ENCODE measurements at regions not wholly inside any gene's neighbourhood (a gene's known extent, or its start where the extent isn't known, plus 50 kb on each side); places are given as distances from the start of the nearest gene placed in this dataset.

- Mint-ChIP-seq H3K36me3 (no peaks in the 10 kb centered on the region), H3K27ac (no peak overlapping the region), H3K4me3 (no peak overlapping the region), H3K27me3 (ENCODE audit: low read depth) (peaks cover 3% of the 10 kb centered on the region), H3K9me3 (no peaks in the 10 kb centered on the region), H3K4me1 (peaks cover 2% of the 10 kb centered on the region; the same call in 1 of the 2 replicates)
- no peak for TF ChIP-seq USF1 (CRISPR knock-in tag; IDR thresholded peaks at IDR 0.05)
- CTCF ChIA-PET, result interaction anchor here (1.3 kb wide), 1 partner anchor 25 kb away, joined by 5 read pairs; no protein-coding TSS in a partner anchor
- ATAC-seq (no peak), DNase-seq (ENCODE audit: low spot score) (no peak)
- POLR2A ChIA-PET, result no interaction called here
Observed at GRCh38 chr7:142560166-142560565, 189.1 kb upstream of the PRSS1 start.

GRCh38 chr7:142557971-142558582 lies 191.2 kb upstream of the PRSS1 start:
- ChIA-PET CTCF (interaction anchor here (0.5 to 1.8 kb wide), 80 partner anchors 9 to 1327 kb away, joined by 3 to 61 read pairs (median 5); no protein-coding TSS in a partner anchor), POLR2A (no interaction called here)
- Mint-ChIP-seq H3K36me3 (no peaks in the 10 kb centered on the region), H3K9me3 (no peaks in the 10 kb centered on the region), H3K4me3 (no peak overlapping the region), H3K27ac (no peak overlapping the region), H3K27me3 (ENCODE audit: low read depth) (peaks cover 3% of the 10 kb centered on the region; the same call in 1 of the 2 replicates), H3K4me1 (peaks cover 2% of the 10 kb centered on the region; the same call in 1 of the 2 replicates)
- ATAC-seq (peak; percentile 93), DNase-seq (ENCODE audit: low spot score) (peak; percentile 76)
- TF ChIP-seq ZNF532 (CRISPR knock-in tag; IDR thresholded peaks at IDR 0.05; ENCODE audit: borderline replicate concordance), result no peak
- TF ChIP-seq ZNF219 (CRISPR knock-in tag; IDR thresholded peaks at IDR 0.05; ENCODE audit: borderline replicate concordance), result no peak
- no peak for TF ChIP-seq MXD4 (CRISPR knock-in tag; IDR thresholded peaks at IDR 0.05; ENCODE audit: borderline replicate concordance)
- peak; percentile 61 for TF ChIP-seq CTCF (IDR thresholded peaks at IDR 0.05)
- no peak for TF ChIP-seq ETV6 (CRISPR knock-in tag; IDR thresholded peaks at IDR 0.05)
- TF ChIP-seq NR2C2 (CRISPR knock-in tag; IDR thresholded peaks at IDR 0.05), result no peak

- no peak for TF ChIP-seq TEAD1 (CRISPR knock-in tag; IDR thresholded peaks at IDR 0.05)
- peaks cover 3% of the 10 kb centered on the region; the same call in 1 of the 2 replicates for H3K27me3 Mint-ChIP-seq (ENCODE audit: low read depth)
- DNase-seq (ENCODE audit: low spot score) (peak; percentile 36), ATAC-seq (peak; percentile 72)
- H3K27ac Mint-ChIP-seq, result no peak overlapping the region
- no peak overlapping the region for H3K4me3 Mint-ChIP-seq
- H3K36me3 Mint-ChIP-seq, result no peaks in the 10 kb centered on the region
- POLR2A ChIA-PET, result interaction anchor here (0.6 kb wide), 1 partner anchor 13 kb away, joined by 3 read pairs; no protein-coding TSS in a partner anchor
- H3K9me3 Mint-ChIP-seq, result no peaks in the 10 kb centered on the region
- CTCF ChIA-PET, result interaction anchor here (0.6 to 3.0 kb wide), 13 partner anchors 10 to 228 kb away, joined by 3 to 17 read pairs (median 4); no protein-coding TSS in a partner anchor
- H3K4me1 Mint-ChIP-seq, result peaks cover 2% of the 10 kb centered on the region; the same call in 1 of the 2 replicates
Observed at GRCh38 chr7:142556740-142557139, 192.5 kb upstream of the PRSS1 start.
